ENCODE measurements at regions not wholly inside any gene's neighbourhood (a gene's known extent, or its start where the extent isn't known, plus 50 kb on each side); places are given as distances from the start of the nearest gene placed in this dataset.
"Not testable (repeated sequence)": the region's sequence is repeated elsewhere in the genome, so short reads cannot be mapped to it uniquely, and the experiment has no call there.

DNA sequence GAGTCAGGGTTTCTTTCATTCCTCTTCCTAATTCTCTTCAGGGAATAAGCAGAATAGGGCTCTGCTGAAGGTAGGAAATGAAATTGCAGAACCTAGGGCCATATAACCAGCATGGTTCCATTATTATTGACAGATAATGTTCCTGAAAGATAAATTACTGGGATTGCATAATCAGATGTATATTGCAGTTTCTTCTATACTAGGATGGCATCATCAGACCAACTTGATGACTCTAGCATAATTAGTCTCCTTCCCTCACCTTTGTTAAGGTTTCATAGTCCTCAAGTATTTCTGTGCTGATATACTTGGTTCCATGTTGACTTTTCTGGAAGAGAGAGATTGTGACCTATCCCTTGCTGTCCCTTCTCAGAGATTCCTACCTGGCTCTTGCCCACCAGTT, 492.3 kb upstream of the LCORL start:
- DNase-seq: no peak

GRCh38 chr4:18512718-18513117, 491.2 kb upstream of the LCORL start:
- DNase-seq: no peak

GRCh38 chr4:18511727-18512126, 490.2 kb upstream of the LCORL start:
- DNase-seq: no peak

GRCh38 chr4:18508786-18509185, 487.2 kb upstream of the LCORL start:
- DNase-seq: no peak

- DNase-seq: no peak
Measured at GRCh38 chr4:18480928-18481327, 459.4 kb upstream of the LCORL start.

GRCh38 chr4:18480342-18480741, 458.8 kb upstream of the LCORL start:
- DNase-seq: no peak

- no peak for DNase-seq
Measured at GRCh38 chr4:18479825-18480224, 458.3 kb upstream of the LCORL start.

- no peak for DNase-seq
Measured at GRCh38 chr4:18463987-18464559, 442.5 kb upstream of the LCORL start.

GRCh38 chr4:18458465-18458864, 436.9 kb upstream of the LCORL start:
- DNase-seq: no peak

DNA sequence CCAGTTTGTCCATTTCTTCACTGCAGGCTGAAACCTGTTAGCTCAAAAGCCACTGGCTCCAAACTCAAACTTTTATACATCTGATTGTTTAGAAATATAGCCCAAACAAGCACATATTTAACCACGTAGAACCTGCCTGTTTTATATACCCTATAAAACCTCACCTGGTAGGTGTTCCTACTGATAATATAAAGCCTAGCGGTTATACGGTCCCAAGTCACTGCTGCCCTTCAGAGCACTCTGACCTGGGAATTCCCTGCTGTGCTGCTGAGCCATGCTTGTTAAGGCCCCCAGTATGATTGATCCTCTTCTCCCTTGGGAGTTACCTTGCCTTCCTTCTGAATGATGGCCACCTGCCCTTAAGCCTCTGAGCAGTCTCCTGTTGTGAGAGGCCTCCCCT, 432.8 kb upstream of the LCORL start:
- no peak for DNase-seq

DNA sequence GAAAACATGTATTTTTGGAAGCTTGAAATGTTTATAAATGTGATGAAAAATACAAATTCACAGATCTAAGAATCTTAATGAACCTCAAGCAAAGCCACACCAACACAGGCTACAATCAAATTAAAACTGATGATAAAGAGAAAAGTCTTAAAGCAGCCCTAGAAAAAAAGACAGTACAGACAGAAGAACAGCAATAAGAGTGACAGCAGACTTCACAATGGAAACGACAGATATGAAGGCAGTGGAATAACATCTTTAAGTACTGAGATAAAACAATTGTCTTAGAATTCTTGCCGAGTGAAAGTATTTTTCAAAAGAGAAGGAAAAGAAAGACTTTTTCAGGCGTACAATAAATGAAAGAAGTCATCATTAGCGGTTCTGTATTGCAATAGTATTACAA, 423.6 kb upstream of the LCORL start:
- no peak for DNase-seq

DNA sequence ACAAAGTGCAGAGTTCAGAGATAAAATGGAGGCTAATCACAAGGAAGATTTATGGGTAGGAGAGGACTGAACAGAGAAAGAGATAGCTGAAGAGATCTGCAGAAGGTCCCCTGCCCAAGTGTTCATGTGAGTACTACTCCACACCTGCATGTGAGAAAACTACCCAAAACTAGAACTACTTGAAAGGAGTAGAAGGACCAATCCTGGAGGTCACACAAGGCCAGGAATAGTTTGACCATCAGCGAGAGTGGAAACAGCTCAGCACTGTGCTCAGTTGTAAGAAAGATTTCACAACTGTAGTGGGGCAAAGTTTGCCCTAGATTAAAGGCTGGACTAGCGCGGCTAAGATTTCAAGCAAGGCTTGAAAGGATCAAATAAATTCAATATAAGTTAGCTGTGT, 422.7 kb upstream of the LCORL start:
- DNase-seq: no peak

DNA sequence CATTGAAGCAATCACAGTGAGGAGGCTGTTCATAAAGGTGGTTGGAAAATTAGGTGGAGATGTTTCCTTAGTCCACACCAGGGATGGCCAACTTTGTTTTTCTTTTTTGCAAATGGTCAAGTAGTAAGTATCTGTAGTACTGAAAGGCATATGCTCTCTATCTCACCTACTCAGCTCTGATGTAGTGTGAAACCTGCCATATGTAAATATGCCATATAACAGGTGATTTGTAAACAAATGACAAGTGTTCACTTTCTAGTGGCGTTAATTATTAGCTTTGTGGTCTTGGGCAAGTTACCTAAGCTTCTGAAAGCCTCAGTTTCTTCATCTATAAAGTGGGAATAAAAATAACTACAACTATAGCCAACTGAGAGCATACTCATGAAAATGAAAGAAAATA, 421.4 kb upstream of the LCORL start:
- DNase-seq: no peak

GRCh38 chr4:18441676-18442075, 420.1 kb upstream of the LCORL start:
- DNase-seq: no peak

GRCh38 chr4:18441203-18441590, 419.6 kb upstream of the LCORL start:
- no peak for DNase-seq

DNA sequence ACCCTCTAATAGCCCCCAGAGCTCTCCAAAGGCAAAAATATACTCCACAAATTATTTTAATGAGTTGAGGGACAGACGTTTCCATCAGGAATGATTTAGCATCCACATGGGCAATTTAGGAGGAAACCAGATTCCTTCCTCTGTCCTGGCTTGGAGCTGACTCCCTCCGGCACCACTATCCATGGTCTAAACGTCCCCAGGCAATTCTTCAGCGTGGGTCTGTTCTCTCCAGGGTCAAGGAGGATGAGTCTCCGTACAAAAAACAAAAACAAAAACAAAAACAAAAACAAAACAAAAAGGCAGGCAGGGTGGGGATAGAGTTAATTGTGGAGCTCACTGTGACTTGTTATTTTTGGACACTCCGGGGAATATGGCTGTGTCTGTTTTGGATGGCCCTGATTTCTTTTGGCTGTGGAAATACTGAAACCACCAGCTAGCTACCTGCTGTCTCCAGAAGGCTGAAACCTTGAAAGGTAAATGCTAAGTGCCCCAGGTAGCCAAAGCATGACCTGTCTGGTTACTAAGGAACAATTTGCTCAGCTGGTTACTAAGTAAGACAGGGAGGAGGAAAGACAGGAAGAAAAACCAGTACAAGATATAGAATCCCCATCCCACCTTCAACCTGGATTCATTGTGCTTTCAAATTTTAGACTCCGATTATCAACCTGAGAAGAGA, 419.1 kb upstream of the LCORL start:
- DNase-seq: no peak

GRCh38 chr4:18439311-18439710, 417.8 kb upstream of the LCORL start:
- DNase-seq: no peak

DNA sequence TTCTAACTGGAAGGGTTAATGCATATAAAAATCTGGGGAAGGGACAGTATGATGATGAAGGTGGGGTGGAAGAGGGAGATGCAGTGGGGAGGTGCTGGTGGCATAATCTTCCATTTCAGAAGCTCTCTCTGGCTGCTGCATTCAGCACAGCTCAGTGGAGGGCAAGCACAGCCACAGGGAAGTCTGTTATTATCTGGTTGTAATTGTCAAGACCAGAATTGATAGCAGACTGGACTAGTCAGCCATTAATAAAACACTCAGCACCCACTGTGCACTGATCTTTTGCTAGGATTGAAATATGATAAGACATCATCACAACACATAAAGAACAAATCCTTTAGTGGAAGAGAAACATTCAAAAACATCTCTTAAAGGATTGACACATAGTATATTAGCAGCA, 414.2 kb upstream of the LCORL start:
- DNase-seq: no peak

DNA sequence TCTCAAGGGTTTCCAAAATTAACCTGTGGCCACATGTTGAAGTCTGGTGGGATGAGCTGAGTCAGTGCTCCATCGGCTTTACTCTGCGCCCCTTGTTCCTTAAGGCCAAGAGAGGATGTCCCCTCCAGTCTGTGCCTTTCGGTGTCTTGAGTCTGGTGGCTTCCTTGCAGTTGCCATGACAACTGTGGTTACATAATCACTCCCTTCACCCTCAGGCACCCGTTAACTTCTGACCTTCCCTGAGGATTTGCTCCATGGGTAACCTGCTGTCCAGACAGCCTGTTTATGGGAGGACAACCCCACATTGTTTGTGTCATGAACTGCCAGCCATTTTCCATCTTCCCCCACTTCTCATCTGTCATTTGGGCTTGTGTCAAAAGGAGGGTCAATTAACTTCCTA, 401.1 kb upstream of the LCORL start:
- no peak for DNase-seq

DNA sequence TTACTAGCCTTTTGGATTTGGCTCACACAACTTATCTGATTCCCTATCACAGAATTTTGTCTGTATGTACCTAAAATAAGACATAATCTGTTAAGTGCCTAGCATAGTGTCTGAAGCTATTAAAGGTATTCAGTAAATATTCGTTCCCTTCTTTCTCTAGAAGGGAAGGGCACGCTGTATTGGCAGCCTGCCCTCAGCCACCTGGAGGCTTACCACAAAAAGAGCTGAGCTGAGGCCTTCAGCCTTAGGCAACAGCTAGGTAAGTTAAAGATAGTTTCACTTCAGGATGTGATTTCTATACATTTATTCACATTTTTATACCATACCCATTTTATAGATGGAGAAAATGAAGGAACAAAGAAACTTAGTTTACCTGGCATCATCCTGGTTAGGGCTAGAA, 400.0 kb upstream of the LCORL start:
- no peak for DNase-seq

DNA sequence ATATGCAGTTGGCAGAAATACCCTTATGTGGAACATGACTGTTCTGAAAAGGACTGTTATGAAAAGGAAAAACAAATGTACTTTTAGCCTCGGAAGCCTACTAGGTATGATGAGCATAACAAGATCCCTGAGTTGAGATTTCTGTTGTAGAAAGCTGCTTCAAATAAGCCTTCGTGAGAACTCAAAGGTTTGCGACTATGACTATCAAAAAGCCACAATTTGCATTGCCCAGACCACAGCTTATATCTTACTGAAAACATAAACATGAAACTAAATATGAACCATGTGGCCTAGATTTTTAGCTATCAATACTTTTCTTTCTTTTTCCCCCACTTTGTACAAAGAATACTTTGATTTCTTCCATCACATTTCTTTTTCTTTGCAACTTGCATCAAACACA, 398.2 kb upstream of the LCORL start:
- no peak for DNase-seq

DNA sequence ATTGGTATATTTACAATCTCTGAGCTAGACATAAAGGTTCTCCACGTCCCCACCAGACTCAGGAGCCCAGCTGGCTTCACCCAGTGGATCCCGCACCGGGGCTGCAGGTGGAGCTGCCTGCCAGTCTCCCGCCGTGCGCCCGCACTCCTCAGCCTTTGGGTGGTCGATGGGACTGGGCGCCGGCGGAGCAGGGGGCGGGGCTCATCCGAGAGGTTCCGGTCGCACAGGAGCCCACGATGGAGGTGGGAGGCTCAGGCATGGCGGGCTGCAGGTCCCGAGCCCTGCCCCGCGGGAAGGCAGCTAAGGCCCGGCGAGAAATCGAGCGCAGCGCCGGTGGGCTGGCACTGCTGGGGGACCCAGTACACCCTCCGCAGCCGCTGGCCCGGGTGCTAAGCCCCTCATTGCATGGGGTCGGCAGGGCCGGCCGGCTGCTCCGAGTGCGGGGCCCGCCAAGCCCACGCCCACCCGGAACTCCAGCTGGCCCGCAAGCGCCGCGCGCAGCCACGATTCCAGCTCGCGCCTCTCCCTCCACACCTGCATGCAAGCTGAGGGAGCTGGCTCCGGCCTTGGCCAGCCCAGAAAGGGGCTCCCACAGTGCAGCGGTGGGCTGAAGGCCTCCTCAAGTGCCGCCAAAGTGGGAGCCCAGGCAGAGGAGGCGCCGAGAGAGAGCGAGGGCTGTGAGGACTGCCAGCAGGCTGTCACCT, 396.8 kb upstream of the LCORL start:
- DNase-seq: not testable (repeated sequence)

DNA sequence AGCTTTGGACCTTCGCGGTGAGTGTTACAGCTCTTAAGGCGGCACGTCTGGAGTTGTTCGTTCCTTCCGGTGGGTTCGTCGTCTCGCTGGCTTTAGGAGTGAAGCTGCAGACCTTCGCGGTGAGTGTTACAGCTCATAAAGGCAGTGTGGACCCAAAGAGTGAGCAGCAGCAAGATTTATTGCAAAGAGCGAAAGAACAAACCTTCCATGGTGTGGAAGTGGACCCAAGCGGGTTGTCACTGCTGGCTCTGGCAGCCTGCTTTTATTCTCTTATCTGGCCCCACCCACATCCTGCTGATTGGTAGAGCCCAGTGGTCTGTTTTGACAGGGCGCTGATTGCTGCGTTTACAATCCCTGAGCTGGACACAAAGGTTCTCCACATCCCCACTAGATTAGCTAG, 396.1 kb upstream of the LCORL start:
- not testable (repeated sequence) for DNase-seq

DNA sequence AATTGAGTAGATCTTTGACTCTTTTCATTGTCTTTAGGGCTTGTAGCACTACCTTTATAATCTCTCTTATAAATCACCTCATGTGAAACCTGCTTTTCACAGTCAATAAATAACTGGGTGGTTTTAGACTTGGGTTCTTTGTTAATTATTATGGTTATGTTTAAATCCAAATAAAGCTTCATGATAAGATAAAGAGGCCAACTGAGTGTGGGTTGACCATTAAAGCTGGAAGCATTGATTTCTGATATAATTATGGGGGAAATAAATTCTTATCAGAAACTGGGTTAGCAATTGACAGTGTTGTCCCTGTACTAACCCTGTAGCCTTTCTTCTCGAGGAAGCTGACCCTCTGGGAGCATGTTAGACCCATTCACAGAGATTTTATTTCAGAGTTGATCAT, 384.7 kb upstream of the LCORL start:
- no peak for DNase-seq

DNA sequence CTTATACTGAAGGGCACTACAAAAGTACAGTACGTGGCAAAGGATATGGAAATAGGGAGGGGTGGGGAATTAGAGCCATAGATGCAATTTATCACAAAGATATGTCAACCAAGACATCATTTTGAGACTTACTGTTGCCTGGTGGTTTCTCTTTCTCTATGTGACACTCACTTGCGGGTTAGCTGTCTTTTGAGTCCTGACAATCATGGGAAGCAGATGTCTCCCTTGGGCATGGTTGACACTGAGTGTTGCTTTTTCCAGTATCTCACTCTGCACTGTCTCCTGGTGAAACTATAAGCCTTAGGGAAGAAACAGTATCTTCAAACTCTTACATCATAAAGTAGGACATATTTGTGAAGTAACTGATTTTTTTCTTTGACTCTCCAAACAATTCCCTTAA, 383.5 kb upstream of the LCORL start:
- no peak for DNase-seq

Data from inflammatory macrophage treated with lipopolysaccharide for 4 hours (primary cell).